ENCODE measurements at regions not wholly inside any gene's neighbourhood (a gene's known extent, or its start where the extent isn't known, plus 50 kb on each side); places are given as distances from the start of the nearest gene placed in this dataset.

GRCh38 chr16:87244636-87245197 lies 72.5 kb downstream of the C16orf95 start:
- no CpG with 5 or more reads among the region's 7 CpGs for WGBS (ENCODE audit: extremely low coverage, insufficient coverage, low lambda C conversion rate)
- H3K4ac ChIP-seq (ENCODE audit: low read depth, low read length): no peak overlapping the region
- H2AK5ac ChIP-seq (ENCODE audit: low read length): no peak overlapping the region
- no peak overlapping the region for H2BK5ac ChIP-seq (ENCODE audit: low read length)
- no peak overlapping the region for H2BK120ac ChIP-seq (ENCODE audit: low read depth, low read length)
- H4K5ac ChIP-seq (ENCODE audit: low read length): no peak overlapping the region
- no peaks in the 10 kb centered on the region for H3K4me1 ChIP-seq (ENCODE audit: control insufficient read depth, low read depth, low read length)
- H3K27ac ChIP-seq (ENCODE audit: low read depth, low read length): no peak overlapping the region
- H3K18ac ChIP-seq (ENCODE audit: low read length): no peak overlapping the region
- H3K4me3 ChIP-seq (ENCODE audit: low read length): no peak overlapping the region
- H3K56ac ChIP-seq (ENCODE audit: low read length): no peak overlapping the region
- H3K27me3 ChIP-seq (ENCODE audit: insufficient read depth, low read length, poor library complexity): no peaks in the 10 kb centered on the region
- no peak overlapping the region for H3K4me2 ChIP-seq (ENCODE audit: low read length)
- no peak for DNase-seq
- H4K8ac ChIP-seq (ENCODE audit: low read depth, low read length): no peak overlapping the region
- no peaks in the 10 kb centered on the region for H3K36me3 ChIP-seq (ENCODE audit: control insufficient read depth, insufficient read depth, low read length)
- no peaks in the 10 kb centered on the region for H3K79me2 ChIP-seq (ENCODE audit: control insufficient read depth, insufficient read depth, low read length)
- H3K23ac ChIP-seq (ENCODE audit: low read length): no peak overlapping the region
- H3K79me1 ChIP-seq (ENCODE audit: low read length): no peaks in the 10 kb centered on the region
- no peak overlapping the region for H2BK15ac ChIP-seq (replicated peaks; ENCODE audit: low read depth)
- H3K9ac ChIP-seq (ENCODE audit: low read length): no peak overlapping the region

- Histone ChIP-seq H2BK5ac (ENCODE audit: low read length) (no peak overlapping the region), H3K4me1 (ENCODE audit: control insufficient read depth, low read depth, low read length) (no peaks in the 10 kb centered on the region), H3K27ac (ENCODE audit: low read depth, low read length) (no peak overlapping the region), H3K79me2 (ENCODE audit: control insufficient read depth, insufficient read depth, low read length) (no peaks in the 10 kb centered on the region), H2BK120ac (ENCODE audit: low read depth, low read length) (no peak overlapping the region), H4K8ac (ENCODE audit: low read depth, low read length) (no peak overlapping the region), H3K4me3 (ENCODE audit: low read length) (no peak overlapping the region), H4K5ac (ENCODE audit: low read length) (no peak overlapping the region), H3K18ac (ENCODE audit: low read length) (no peak overlapping the region), H3K79me1 (ENCODE audit: low read length) (no peaks in the 10 kb centered on the region), H3K4me2 (ENCODE audit: low read length) (no peak overlapping the region), H3K9ac (ENCODE audit: low read length) (no peak overlapping the region), H3K4ac (ENCODE audit: low read depth, low read length) (no peak overlapping the region), H3K27me3 (ENCODE audit: insufficient read depth, low read length, poor library complexity) (no peaks in the 10 kb centered on the region), H2BK15ac (replicated peaks; ENCODE audit: low read depth) (no peak overlapping the region), H2AK5ac (ENCODE audit: low read length) (no peak overlapping the region), H3K36me3 (ENCODE audit: control insufficient read depth, insufficient read depth, low read length) (no peaks in the 10 kb centered on the region), H3K23ac (ENCODE audit: low read length) (no peak overlapping the region), H3K56ac (ENCODE audit: low read length) (no peak overlapping the region)
- 100% methylated on average over 3 of the region's 13 CpGs for WGBS (ENCODE audit: extremely low coverage, insufficient coverage, low lambda C conversion rate)
- DNase-seq: no peak
These were observed 71.7 kb downstream of the C16orf95 start for GRCh38 chr16:87245511-87245910.

GRCh38 chr16:87246269-87247065 lies 70.7 kb downstream of the C16orf95 start:
- no CpG with 5 or more reads among the region's 14 CpGs for WGBS (ENCODE audit: extremely low coverage, insufficient coverage, low lambda C conversion rate)

GRCh38 chr16:87248714-87249113 lies 68.5 kb downstream of the C16orf95 start:
- Histone ChIP-seq H3K4me2 (ENCODE audit: low read length) (no peak overlapping the region), H3K18ac (ENCODE audit: low read length) (no peak overlapping the region), H4K5ac (ENCODE audit: low read length) (no peak overlapping the region), H3K27me3 (ENCODE audit: insufficient read depth, low read length, poor library complexity) (no peaks in the 10 kb centered on the region), H3K4me3 (ENCODE audit: low read length) (no peak overlapping the region), H3K56ac (ENCODE audit: low read length) (no peak overlapping the region), H2BK15ac (replicated peaks; ENCODE audit: low read depth) (no peak overlapping the region), H2BK5ac (ENCODE audit: low read length) (no peak overlapping the region), H3K27ac (ENCODE audit: low read depth, low read length) (no peak overlapping the region), H3K79me1 (ENCODE audit: low read length) (no peaks in the 10 kb centered on the region), H3K23ac (ENCODE audit: low read length) (no peak overlapping the region), H3K4ac (ENCODE audit: low read depth, low read length) (no peak overlapping the region), H3K79me2 (ENCODE audit: control insufficient read depth, insufficient read depth, low read length) (no peaks in the 10 kb centered on the region), H3K9ac (ENCODE audit: low read length) (no peak overlapping the region), H2AK5ac (ENCODE audit: low read length) (no peak overlapping the region), H2BK120ac (ENCODE audit: low read depth, low read length) (no peak overlapping the region), H4K8ac (ENCODE audit: low read depth, low read length) (no peak overlapping the region), H3K36me3 (ENCODE audit: control insufficient read depth, insufficient read depth, low read length) (no peaks in the 10 kb centered on the region), H3K4me1 (ENCODE audit: control insufficient read depth, low read depth, low read length) (no peaks in the 10 kb centered on the region)
- no CpG with 5 or more reads among the region's 3 CpGs for WGBS (ENCODE audit: extremely low coverage, insufficient coverage, low lambda C conversion rate)
- no peak for DNase-seq

More at GRCh38 chr16:87246269-87247065, 70.7 kb downstream of the C16orf95 start:
- H3K23ac ChIP-seq (ENCODE audit: low read length): no peak overlapping the region
- no peak overlapping the region for H3K4me2 ChIP-seq (ENCODE audit: low read length)
- H2BK120ac ChIP-seq (ENCODE audit: low read depth, low read length): no peak overlapping the region
- H4K5ac ChIP-seq (ENCODE audit: low read length): no peak overlapping the region
- no peak for DNase-seq
- no peak overlapping the region for H4K8ac ChIP-seq (ENCODE audit: low read depth, low read length)
- H3K4me1 ChIP-seq (ENCODE audit: control insufficient read depth, low read depth, low read length): no peaks in the 10 kb centered on the region
- no peak overlapping the region for H3K18ac ChIP-seq (ENCODE audit: low read length)
- H2BK5ac ChIP-seq (ENCODE audit: low read length): no peak overlapping the region
- no peak overlapping the region for H3K9ac ChIP-seq (ENCODE audit: low read length)
- no peak overlapping the region for H2AK5ac ChIP-seq (ENCODE audit: low read length)
- no peaks in the 10 kb centered on the region for H3K79me1 ChIP-seq (ENCODE audit: low read length)
- no peak overlapping the region for H3K4ac ChIP-seq (ENCODE audit: low read depth, low read length)
- no peaks in the 10 kb centered on the region for H3K27me3 ChIP-seq (ENCODE audit: insufficient read depth, low read length, poor library complexity)
- H3K36me3 ChIP-seq (ENCODE audit: control insufficient read depth, insufficient read depth, low read length): no peaks in the 10 kb centered on the region
- no peak overlapping the region for H3K56ac ChIP-seq (ENCODE audit: low read length)
- no peak overlapping the region for H3K27ac ChIP-seq (ENCODE audit: low read depth, low read length)
- no peaks in the 10 kb centered on the region for H3K79me2 ChIP-seq (ENCODE audit: control insufficient read depth, insufficient read depth, low read length)
- H3K4me3 ChIP-seq (ENCODE audit: low read length): no peak overlapping the region
- no peak overlapping the region for H2BK15ac ChIP-seq (replicated peaks; ENCODE audit: low read depth)

- no CpG with 5 or more reads among the region's 10 CpGs for WGBS (ENCODE audit: extremely low coverage, insufficient coverage, low lambda C conversion rate)
- no peaks in the 10 kb centered on the region for H3K79me2 ChIP-seq (ENCODE audit: control insufficient read depth, insufficient read depth, low read length)
These were observed 67.8 kb downstream of the C16orf95 start for GRCh38 chr16:87249425-87249824.

More at GRCh38 chr16:87249425-87249824, 67.8 kb downstream of the C16orf95 start:
- no peak overlapping the region for H3K23ac ChIP-seq (ENCODE audit: low read length)
- H2AK5ac ChIP-seq (ENCODE audit: low read length): no peak overlapping the region
- no peak overlapping the region for H2BK120ac ChIP-seq (ENCODE audit: low read depth, low read length)
- H3K56ac ChIP-seq (ENCODE audit: low read length): no peak overlapping the region
- H3K4me2 ChIP-seq (ENCODE audit: low read length): no peak overlapping the region
- H3K36me3 ChIP-seq (ENCODE audit: control insufficient read depth, insufficient read depth, low read length): no peaks in the 10 kb centered on the region
- H3K79me1 ChIP-seq (ENCODE audit: low read length): no peaks in the 10 kb centered on the region
- H4K5ac ChIP-seq (ENCODE audit: low read length): no peak overlapping the region
- no peak overlapping the region for H2BK5ac ChIP-seq (ENCODE audit: low read length)
- H3K18ac ChIP-seq (ENCODE audit: low read length): no peak overlapping the region
- no peak overlapping the region for H3K4me3 ChIP-seq (ENCODE audit: low read length)
- no peak overlapping the region for H3K9ac ChIP-seq (ENCODE audit: low read length)
- no peak overlapping the region for H4K8ac ChIP-seq (ENCODE audit: low read depth, low read length)
- no peaks in the 10 kb centered on the region for H3K4me1 ChIP-seq (ENCODE audit: control insufficient read depth, low read depth, low read length)
- H3K27ac ChIP-seq (ENCODE audit: low read depth, low read length): no peak overlapping the region
- no peak for DNase-seq
- no peaks in the 10 kb centered on the region for H3K27me3 ChIP-seq (ENCODE audit: insufficient read depth, low read length, poor library complexity)
- H3K4ac ChIP-seq (ENCODE audit: low read depth, low read length): no peak overlapping the region
- H2BK15ac ChIP-seq (replicated peaks; ENCODE audit: low read depth): no peak overlapping the region
